HepG2 (cell line): ENCODE measurements at regions not wholly inside any gene's neighbourhood (a gene's known extent, or its start where the extent isn't known, plus 50 kb on each side); places are given as distances from the start of the nearest gene placed in this dataset.

Experiments used
- BCLAF1 ChIP-seq: fragments of 450-650 bp; IDR thresholded peaks from 2 replicates; pipeline ENCODE4 v1.6.1; 2017; ENCODE audit warnings: mild to moderate bottlenecking
- CCAR2 ChIP-seq: fragments of 200-400 bp; formaldehyde crosslinking; optimal IDR thresholded peaks from 2 replicates; pipeline ENCODE3; 2018; ENCODE audit warnings: low read depth, mild to moderate bottlenecking, low read length, moderate library complexity
- CREM ChIP-seq, 2 experiments: sonication (generic) in 1 of 2; formaldehyde crosslinking in 1 of 2; IDR thresholded peaks; 2 replicates each; pipeline versions ENCODE4 v1.4.0 to v1.6.1; 2016 to 2020; ENCODE audit warnings: antibody characterized with exemption in 1 of 2, mild to moderate bottlenecking in 1 of 2, missing genetic modification reagents in 1 of 2
- FOXP1 ChIP-seq, 2 experiments: fragments of 450-650 bp in 1 of 2; IDR thresholded peaks; 2 replicates each; pipeline ENCODE4 v1.6.1; 2017 to 2018; ENCODE audit warnings: antibody characterized with exemption in 1 of 2
- GABPA ChIP-seq, 2 experiments: IDR thresholded peaks; 2 replicates each; pipeline ENCODE4 v1.6.1; 2011 to 2016; ENCODE audit warnings: low read depth in 2 of 2, low read length in 1 of 2, missing biosample characterization in 1 of 2, missing genetic modification characterization in 1 of 2
- JUNB ChIP-seq: sonication (generic); formaldehyde crosslinking; IDR thresholded peaks from 2 replicates; pipeline ENCODE4 v1.8.0; 2022; ENCODE audit warnings: missing genetic modification reagents, mild to moderate bottlenecking, borderline replicate concordance
- NFE2L1 ChIP-seq: sonication (generic); formaldehyde crosslinking; IDR thresholded peaks from 2 replicates; pipeline ENCODE4 v1.4.0; 2020; ENCODE audit warnings: missing genetic modification reagents, mild to moderate bottlenecking, borderline replicate concordance
- POLR2A ChIP-seq, 2 experiments: IDR thresholded peaks; 2 replicates each; pipeline ENCODE4 v1.6.1; 2011; ENCODE audit warnings: low read depth in 2 of 2, low read length in 2 of 2, mild to moderate bottlenecking in 1 of 2, moderate library complexity in 1 of 2; ENCODE audit not compliant: insufficient read depth in 1 of 2
- SMAD1 ChIP-seq: sonication (generic); formaldehyde crosslinking; IDR thresholded peaks from 2 replicates; pipeline ENCODE4 v1.4.0; 2020; ENCODE audit warnings: missing genetic modification reagents, low read depth, mild to moderate bottlenecking, borderline replicate concordance
- TCF7 ChIP-seq: sonication (generic); IDR thresholded peaks from 2 replicates; pipeline ENCODE4 v1.6.1; 2016; ENCODE audit warnings: antibody characterized with exemption, low read depth

GRCh38 chr7:68914006-68914405 is 684.3 kb upstream of the AUTS2 start:
- TF ChIP-seq POLR2A (IDR thresholded peaks at IDR 0.05; ENCODE audit: insufficient read depth in 1 of 2, low read depth in 2 of 2, low read length in 2 of 2) (no peak), TCF7 (no peak), CREM (IDR thresholded peaks at IDR 0.05) (no peak), CREM (CRISPR knock-in tag; IDR thresholded peaks at IDR 0.05) (no peak), BCLAF1 (no peak), GABPA (IDR thresholded peaks at IDR 0.05; ENCODE audit: low read depth, low read length) (no peak), GABPA (CRISPR knock-in tag; IDR thresholded peaks at IDR 0.05; ENCODE audit: low read depth) (no peak), SMAD1 (no peak), CCAR2 (no peak), FOXP1 (IDR thresholded peaks at IDR 0.05) (no peak), FOXP1 (CRISPR knock-in tag; IDR thresholded peaks at IDR 0.05) (no peak), NFE2L1 (no peak), JUNB (no peak)
